ENCODE measurements at regions not wholly inside any gene's neighbourhood (a gene's known extent, or its start where the extent isn't known, plus 50 kb on each side); places are given as distances from the start of the nearest gene placed in this dataset.
"Not testable (repeated sequence)": the region's sequence is repeated elsewhere in the genome, so short reads cannot be mapped to it uniquely, and the experiment has no call there.

GRCh38 chr14:51370758-51371386, 130.8 kb downstream of the TMX1 start:
- H3K4me3 Mint-ChIP-seq = no peak overlapping the region
- TF ChIP-seq, protein P1, sequence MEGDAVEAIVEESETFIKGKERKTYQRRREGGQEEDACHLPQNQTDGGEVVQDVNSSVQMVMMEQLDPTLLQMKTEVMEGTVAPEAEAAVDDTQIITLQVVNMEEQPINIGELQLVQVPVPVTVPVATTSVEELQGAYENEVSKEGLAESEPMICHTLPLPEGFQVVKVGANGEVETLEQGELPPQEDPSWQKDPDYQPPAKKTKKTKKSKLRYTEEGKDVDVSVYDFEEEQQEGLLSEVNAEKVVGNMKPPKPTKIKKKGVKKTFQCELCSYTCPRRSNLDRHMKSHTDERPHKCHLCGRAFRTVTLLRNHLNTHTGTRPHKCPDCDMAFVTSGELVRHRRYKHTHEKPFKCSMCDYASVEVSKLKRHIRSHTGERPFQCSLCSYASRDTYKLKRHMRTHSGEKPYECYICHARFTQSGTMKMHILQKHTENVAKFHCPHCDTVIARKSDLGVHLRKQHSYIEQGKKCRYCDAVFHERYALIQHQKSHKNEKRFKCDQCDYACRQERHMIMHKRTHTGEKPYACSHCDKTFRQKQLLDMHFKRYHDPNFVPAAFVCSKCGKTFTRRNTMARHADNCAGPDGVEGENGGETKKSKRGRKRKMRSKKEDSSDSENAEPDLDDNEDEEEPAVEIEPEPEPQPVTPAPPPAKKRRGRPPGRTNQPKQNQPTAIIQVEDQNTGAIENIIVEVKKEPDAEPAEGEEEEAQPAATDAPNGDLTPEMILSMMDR (IDR thresholded peaks at IDR 0.05; ENCODE audit: unreplicated experiment in 3 of 3) = no peak
- H3K9me3 Mint-ChIP-seq = peaks cover 4% of the 10 kb centered on the region
- no peaks in the 10 kb centered on the region for H3K27me3 Mint-ChIP-seq (ENCODE audit: low read depth)
- H3K27ac Mint-ChIP-seq = no peak overlapping the region
- peaks cover 10% of the 10 kb centered on the region for H3K4me1 Mint-ChIP-seq
- no peaks in the 10 kb centered on the region for H3K36me3 Mint-ChIP-seq (ENCODE audit: low read depth)

- H3K9me3 Mint-ChIP-seq; H3K4me1 Mint-ChIP-seq; H3K27ac Mint-ChIP-seq; H3K4me3 Mint-ChIP-seq; H3K27me3 Mint-ChIP-seq (ENCODE audit: low read depth); H3K36me3 Mint-ChIP-seq (ENCODE audit: low read depth): not testable (repeated sequence)
Observed at GRCh38 chr14:51377186-51377585, 137.1 kb downstream of the TMX1 start.

DNA sequence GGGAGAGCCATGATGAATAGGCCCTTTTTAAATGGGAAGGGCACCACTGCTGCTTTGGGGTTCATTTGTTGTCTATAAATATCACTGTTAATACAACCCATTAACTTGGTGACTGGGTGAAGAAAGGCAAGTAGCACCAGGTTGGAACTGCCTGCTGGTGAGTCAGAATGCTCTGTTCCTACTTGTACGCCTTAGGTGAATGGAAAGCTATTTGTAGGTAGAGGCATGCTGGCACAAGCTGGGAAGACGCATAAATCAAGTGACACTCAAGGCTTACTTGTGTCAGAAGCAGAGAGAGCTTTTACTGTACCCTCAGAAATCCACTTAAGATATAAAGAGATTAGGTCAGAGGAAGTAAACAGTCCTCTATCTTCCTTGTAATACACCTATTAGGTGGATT, 142.5 kb downstream of the TMX1 start:
- Mint-ChIP-seq H3K36me3 (ENCODE audit: low read depth) (no peaks in the 10 kb centered on the region), H3K27me3 (ENCODE audit: low read depth) (no peaks in the 10 kb centered on the region), H3K9me3 (no peaks in the 10 kb centered on the region), H3K4me3 (no peak overlapping the region), H3K27ac (no peak overlapping the region), H3K4me1 (peaks cover 32% of the 10 kb centered on the region)
- TF ChIP-seq, protein P1 (IDR thresholded peaks at IDR 0.05; ENCODE audit: unreplicated experiment in 3 of 3) = no peak

DNA sequence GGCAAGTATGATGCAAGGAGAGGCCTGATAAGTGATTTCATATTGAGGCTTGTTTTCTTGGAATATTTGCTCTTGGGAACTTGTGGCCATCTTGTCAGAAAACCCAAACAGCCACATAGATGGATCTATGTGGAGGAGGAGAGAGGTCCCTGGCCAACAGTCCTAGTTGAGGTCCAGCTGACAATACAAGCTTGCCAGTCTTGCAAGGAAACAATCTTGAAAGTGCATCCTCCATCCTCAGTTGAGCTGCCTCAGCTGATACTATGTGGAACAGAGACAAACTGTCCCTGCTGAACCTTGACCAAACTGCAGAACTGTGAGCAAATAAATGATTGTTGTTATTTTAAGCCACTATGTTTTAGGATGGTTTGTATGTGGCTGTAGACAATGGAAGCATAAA, 146.4 kb downstream of the TMX1 start:
- TF ChIP-seq, protein P1 (IDR thresholded peaks at IDR 0.05; ENCODE audit: unreplicated experiment in 3 of 3) = no peak
- Mint-ChIP-seq H3K27me3 (ENCODE audit: low read depth) (no peaks in the 10 kb centered on the region), H3K9me3 (no peaks in the 10 kb centered on the region), H3K36me3 (ENCODE audit: low read depth) (no peaks in the 10 kb centered on the region), H3K4me3 (no peak overlapping the region), H3K27ac (no peak overlapping the region), H3K4me1 (peaks cover 38% of the 10 kb centered on the region)

- Mint-ChIP-seq H3K4me3 (no peak overlapping the region), H3K4me1 (peaks cover 34% of the 10 kb centered on the region), H3K36me3 (ENCODE audit: low read depth) (no peaks in the 10 kb centered on the region), H3K27me3 (ENCODE audit: low read depth) (no peaks in the 10 kb centered on the region), H3K9me3 (no peaks in the 10 kb centered on the region), H3K27ac (no peak overlapping the region)
- TF ChIP-seq, protein P1 (IDR thresholded peaks at IDR 0.05; ENCODE audit: unreplicated experiment in 3 of 3) = no peak
Observed at GRCh38 chr14:51386983-51387735, 147.1 kb downstream of the TMX1 start.

GRCh38 chr14:51392416-51392815, 152.4 kb downstream of the TMX1 start:
- H3K9me3 Mint-ChIP-seq = no peaks in the 10 kb centered on the region
- H3K4me1 Mint-ChIP-seq = peaks cover 48% of the 10 kb centered on the region
- TF ChIP-seq, protein P1 (IDR thresholded peaks at IDR 0.05; ENCODE audit: unreplicated experiment in 3 of 3) = no peak
- no peak overlapping the region for H3K4me3 Mint-ChIP-seq
- H3K27ac Mint-ChIP-seq = no peak overlapping the region
- no peaks in the 10 kb centered on the region for H3K36me3 Mint-ChIP-seq (ENCODE audit: low read depth)
- no peaks in the 10 kb centered on the region for H3K27me3 Mint-ChIP-seq (ENCODE audit: low read depth)

Data from nephron (organoid).